ENCODE measurements at regions not wholly inside any gene's neighbourhood (a gene's known extent, or its start where the extent isn't known, plus 50 kb on each side); places are given as distances from the start of the nearest gene placed in this dataset.

GRCh38 chr14:96931751-96932150, 134.6 kb downstream of the VRK1 start:
- Histone ChIP-seq H3K36me3 (ENCODE audit: low read depth) (no peaks in the 10 kb centered on the region), H2AFZ (no peak overlapping the region), H3K4me1 (ENCODE audit: insufficient read depth) (no peaks in the 10 kb centered on the region), H3K79me2 (ENCODE audit: insufficient read depth) (no peaks in the 10 kb centered on the region), H3F3A (ENCODE audit: insufficient read depth) (no peaks in the 10 kb centered on the region), H3K9me2 (ENCODE audit: insufficient read depth) (no peaks in the 10 kb centered on the region), H4K20me1 (ENCODE audit: insufficient read depth) (no peaks in the 10 kb centered on the region), H3K4me2 (ENCODE audit: unreplicated experiment) (no peak overlapping the region), H3K9me3 (ENCODE audit: low read depth) (no peaks in the 10 kb centered on the region), H3K27ac (no peak overlapping the region), H3K4me3 (no peak overlapping the region), H3K9ac (no peak overlapping the region), H3K27me3 (replicated peaks; ENCODE audit: insufficient read depth) (no peaks in the 10 kb centered on the region)
- WGBS, 2 experiments (ENCODE audit: low coverage in 1 of 2, low lambda C conversion rate in 2 of 2, missing lambda C conversion rate in 2 of 2), result 92% methylated on average over 17 of the region's 17 CpGs
- no peak for TF ChIP-seq EZH2 (IDR thresholded peaks at IDR 0.05; ENCODE audit: insufficient read depth, poor library complexity, severe bottlenecking)
- no peak for TF ChIP-seq EZH2phosphoT487 (IDR thresholded peaks at IDR 0.05; ENCODE audit: insufficient read depth, low read depth)
- in situ Hi-C loops (cut with MboI), result no loop called here
- no peak for DNase-seq

- no peak for DNase-seq
- no peaks in the 10 kb centered on the region for H3K36me3 ChIP-seq (ENCODE audit: low read depth)
- no peak overlapping the region for H3K9ac ChIP-seq
- WGBS, 2 experiments (ENCODE audit: low coverage in 1 of 2, low lambda C conversion rate in 2 of 2, missing lambda C conversion rate in 2 of 2), result 73 to 80% methylated on average over 13 of the region's 13 CpGs
- H3K79me2 ChIP-seq (ENCODE audit: insufficient read depth), result no peaks in the 10 kb centered on the region
- no peaks in the 10 kb centered on the region for H3K9me2 ChIP-seq (ENCODE audit: insufficient read depth)
- H3K27me3 ChIP-seq (replicated peaks; ENCODE audit: insufficient read depth), result no peaks in the 10 kb centered on the region
- H3K27ac ChIP-seq, result no peak overlapping the region
- no peaks in the 10 kb centered on the region for H3F3A ChIP-seq (ENCODE audit: insufficient read depth)
- no peaks in the 10 kb centered on the region for H4K20me1 ChIP-seq (ENCODE audit: insufficient read depth)
- TF ChIP-seq EZH2phosphoT487 (IDR thresholded peaks at IDR 0.05; ENCODE audit: insufficient read depth, low read depth) (no peak), EZH2 (IDR thresholded peaks at IDR 0.05; ENCODE audit: insufficient read depth, poor library complexity, severe bottlenecking) (no peak)
- H3K4me2 ChIP-seq (ENCODE audit: unreplicated experiment), result no peak overlapping the region
- H3K9me3 ChIP-seq (ENCODE audit: low read depth), result no peaks in the 10 kb centered on the region
- H2AFZ ChIP-seq, result no peak overlapping the region
- H3K4me1 ChIP-seq (ENCODE audit: insufficient read depth), result no peaks in the 10 kb centered on the region
- no peak overlapping the region for H3K4me3 ChIP-seq
- in situ Hi-C loops (cut with MboI), result no loop called here
Measured at GRCh38 chr14:96934638-96935330, 137.6 kb downstream of the VRK1 start.

GRCh38 chr14:96938946-96939345, 141.8 kb downstream of the VRK1 start:
- TF ChIP-seq EZH2phosphoT487 (IDR thresholded peaks at IDR 0.05; ENCODE audit: insufficient read depth, low read depth), result no peak
- TF ChIP-seq EZH2 (IDR thresholded peaks at IDR 0.05; ENCODE audit: insufficient read depth, poor library complexity, severe bottlenecking), result no peak
- 27 to 29% methylated on average over 7 of the region's 7 CpGs for WGBS, 2 experiments (ENCODE audit: low coverage in 1 of 2, low lambda C conversion rate in 2 of 2, missing lambda C conversion rate in 2 of 2)
- Histone ChIP-seq H3K4me1 (ENCODE audit: insufficient read depth) (no peaks in the 10 kb centered on the region), H4K20me1 (ENCODE audit: insufficient read depth) (no peaks in the 10 kb centered on the region), H2AFZ (no peak overlapping the region), H3K27me3 (replicated peaks; ENCODE audit: insufficient read depth) (no peaks in the 10 kb centered on the region), H3K27ac (no peak overlapping the region), H3K36me3 (ENCODE audit: low read depth) (no peaks in the 10 kb centered on the region), H3K9me2 (ENCODE audit: insufficient read depth) (no peaks in the 10 kb centered on the region), H3K4me3 (no peak overlapping the region), H3K79me2 (ENCODE audit: insufficient read depth) (no peaks in the 10 kb centered on the region), H3K4me2 (ENCODE audit: unreplicated experiment) (no peak overlapping the region), H3K9me3 (ENCODE audit: low read depth) (no peaks in the 10 kb centered on the region), H3F3A (ENCODE audit: insufficient read depth) (no peaks in the 10 kb centered on the region), H3K9ac (no peak overlapping the region)
- in situ Hi-C loops (cut with MboI), result no loop called here
- DNase-seq, result peak; percentile 4

GRCh38 chr14:96940009-96940408, 142.8 kb downstream of the VRK1 start:
- H3F3A ChIP-seq (ENCODE audit: insufficient read depth), result no peaks in the 10 kb centered on the region
- no peaks in the 10 kb centered on the region for H4K20me1 ChIP-seq (ENCODE audit: insufficient read depth)
- no peaks in the 10 kb centered on the region for H3K9me2 ChIP-seq (ENCODE audit: insufficient read depth)
- H3K4me1 ChIP-seq (ENCODE audit: insufficient read depth), result no peaks in the 10 kb centered on the region
- no peak overlapping the region for H2AFZ ChIP-seq
- H3K79me2 ChIP-seq (ENCODE audit: insufficient read depth), result no peaks in the 10 kb centered on the region
- 10 to 12% methylated on average over 3 of the region's 3 CpGs for WGBS, 2 experiments (ENCODE audit: low coverage in 1 of 2, low lambda C conversion rate in 2 of 2, missing lambda C conversion rate in 2 of 2)
- H3K9me3 ChIP-seq (ENCODE audit: low read depth), result no peaks in the 10 kb centered on the region
- H3K9ac ChIP-seq, result no peak overlapping the region
- H3K36me3 ChIP-seq (ENCODE audit: low read depth), result no peaks in the 10 kb centered on the region
- no peak overlapping the region for H3K4me3 ChIP-seq
- no peak overlapping the region for H3K27ac ChIP-seq
- no peaks in the 10 kb centered on the region for H3K27me3 ChIP-seq (replicated peaks; ENCODE audit: insufficient read depth)
- DNase-seq, result peak; percentile 2
- no peak overlapping the region for H3K4me2 ChIP-seq (ENCODE audit: unreplicated experiment)
- in situ Hi-C loops (cut with MboI), result no loop called here
- TF ChIP-seq EZH2 (IDR thresholded peaks at IDR 0.05; ENCODE audit: insufficient read depth, poor library complexity, severe bottlenecking) (no peak), EZH2phosphoT487 (IDR thresholded peaks at IDR 0.05; ENCODE audit: insufficient read depth, low read depth) (no peak)

Data from GM23248 (cell line).